HG03432 (cell line): ENCODE measurements at regions not wholly inside any gene's neighbourhood (a gene's known extent, or its start where the extent isn't known, plus 50 kb on each side); places are given as distances from the start of the nearest gene placed in this dataset.
"Not testable (repeated sequence)": the region's sequence is repeated elsewhere in the genome, so short reads cannot be mapped to it uniquely, and the experiment has no call there.

Source experiments
- ATAC-seq: cut with Tn5 transposase; IDR thresholded peaks from one replicate; pipeline ENCODE4 v1.9.1; 2021; ENCODE audit warnings: mild to moderate bottlenecking, moderate library complexity; ENCODE audit not compliant: unreplicated experiment

DNA sequence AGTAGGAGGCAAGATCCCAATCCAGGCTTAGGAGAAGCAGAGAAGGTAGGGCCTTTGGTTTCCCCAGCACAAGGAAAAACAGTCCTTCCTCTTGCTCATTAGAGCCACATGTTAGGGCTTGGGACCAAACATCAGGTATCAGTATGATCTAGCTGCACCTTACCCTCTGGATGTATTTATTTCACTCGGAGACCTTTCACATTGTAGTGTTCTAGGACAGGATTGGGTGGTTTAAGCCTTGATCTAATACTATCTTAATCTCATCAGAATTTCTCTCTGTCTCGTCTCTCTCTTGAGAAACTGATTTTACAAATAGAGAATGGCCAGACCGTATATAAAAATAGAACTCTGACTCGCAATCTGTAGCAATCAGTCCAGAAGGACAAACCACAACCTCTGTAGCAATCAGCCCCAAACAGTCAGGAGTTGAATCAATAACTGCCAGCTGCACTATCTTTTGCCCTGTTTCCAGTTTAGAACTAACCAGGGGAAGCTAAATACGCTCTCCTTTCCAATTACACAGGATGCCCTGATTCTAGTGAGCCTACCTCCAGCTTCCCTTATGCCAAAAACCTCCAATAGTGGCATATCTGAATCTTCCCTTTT is 207.1 kb downstream of the TDRD15 start:
- ATAC-seq, result no peak

DNA sequence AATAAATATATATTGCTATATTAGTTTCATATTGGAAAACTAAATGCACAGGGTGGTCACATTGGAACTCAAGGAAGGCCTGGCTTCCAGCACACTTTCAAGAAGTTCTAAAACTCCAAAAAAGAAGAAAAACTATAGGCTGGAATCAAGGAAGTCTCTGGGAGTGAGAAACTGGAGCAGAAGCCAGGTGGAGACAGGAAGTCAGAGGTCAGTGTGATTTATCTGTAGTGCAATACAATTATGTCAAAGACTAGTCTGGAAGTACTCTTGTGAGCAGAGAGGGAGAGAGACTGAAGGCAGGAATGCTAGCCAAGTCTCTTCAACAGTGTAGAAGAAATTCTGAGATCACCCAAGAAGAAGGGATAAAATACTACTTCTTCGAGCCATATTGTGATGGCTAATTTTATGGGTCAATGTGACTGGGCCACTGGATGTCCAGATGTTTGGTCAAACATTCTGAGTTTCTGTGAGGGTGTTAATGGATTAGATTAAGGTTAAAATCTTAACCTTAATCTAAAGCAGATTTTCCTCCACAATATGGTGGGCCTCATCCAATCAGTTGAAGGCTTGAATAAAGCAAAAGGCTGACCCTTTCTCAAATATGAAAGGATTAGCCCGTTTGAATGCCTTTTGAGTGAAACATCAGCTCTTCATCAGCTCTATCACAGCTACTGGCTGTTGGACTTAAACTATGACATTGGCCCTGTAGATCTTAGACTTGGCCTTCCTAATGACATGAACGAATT is 208.0 kb downstream of the TDRD15 start:
- no peak for ATAC-seq

DNA sequence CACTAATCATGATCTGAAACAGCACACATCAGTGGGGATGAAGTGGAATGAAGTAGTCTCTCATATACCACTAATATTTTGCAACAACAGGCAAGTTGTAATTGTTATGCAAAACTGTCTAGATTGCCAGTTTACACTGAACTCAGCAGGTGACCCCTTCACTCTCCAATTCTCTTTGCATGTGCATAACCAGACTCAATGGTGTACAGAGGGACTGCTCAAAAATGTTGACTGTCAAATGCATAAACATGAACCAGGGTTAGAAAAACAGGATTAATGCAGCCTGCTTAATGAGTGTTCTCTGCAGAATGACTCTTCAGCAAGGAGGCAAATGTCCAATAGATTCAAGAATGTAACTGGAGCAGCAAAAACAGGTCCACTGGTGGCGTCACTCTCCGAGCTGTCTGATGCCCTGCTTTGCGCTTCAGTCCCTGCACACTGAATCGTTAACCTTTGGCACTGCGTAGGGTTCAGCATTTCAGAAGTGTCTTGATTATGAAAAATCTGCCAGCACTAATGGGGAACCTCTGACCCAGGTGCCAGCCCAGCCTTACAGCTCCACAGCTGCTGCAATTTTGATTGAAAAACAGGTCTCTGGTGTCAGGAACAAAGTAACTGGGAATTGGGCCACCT is 209.3 kb downstream of the TDRD15 start:
- ATAC-seq, result no peak

DNA sequence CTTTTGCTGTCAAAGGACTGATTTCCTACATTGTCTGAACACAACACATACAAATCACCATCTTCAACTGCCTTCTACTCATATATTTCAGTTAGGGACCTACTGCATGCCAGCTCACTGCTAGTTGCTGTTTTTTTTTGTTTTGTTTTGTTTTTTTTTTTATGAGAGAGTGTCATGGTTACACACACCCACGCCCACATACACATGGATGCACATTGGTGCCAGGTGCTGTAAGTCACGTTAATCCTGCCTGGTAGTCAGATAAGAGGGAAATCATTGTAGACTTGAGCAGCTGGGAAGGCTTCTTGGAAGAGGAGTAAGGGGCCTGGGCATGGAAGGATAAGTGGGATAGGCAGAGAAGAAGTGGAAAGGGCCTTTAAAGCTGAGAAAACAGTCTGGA is 209.9 kb downstream of the TDRD15 start:
- no peak for ATAC-seq

DNA sequence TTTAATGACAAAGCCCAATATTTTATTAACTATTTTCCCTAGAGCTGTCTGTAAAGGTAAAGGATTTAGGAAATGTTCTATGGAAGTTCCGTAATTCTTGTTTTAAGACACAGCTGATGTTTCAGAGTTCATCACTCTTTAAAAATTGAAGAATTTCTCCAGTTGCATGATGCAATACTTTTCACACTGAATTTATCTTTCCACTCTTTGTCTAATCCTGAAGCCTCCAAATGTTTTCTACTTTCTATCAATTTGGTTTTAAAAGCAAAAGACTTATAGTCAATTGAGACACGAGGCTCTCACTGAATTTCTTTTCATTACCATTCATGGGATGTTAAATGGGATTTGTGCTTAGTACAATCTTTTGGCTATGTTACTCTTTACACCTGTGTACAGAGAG is 223.2 kb downstream of the TDRD15 start:
- ATAC-seq, result no peak

DNA sequence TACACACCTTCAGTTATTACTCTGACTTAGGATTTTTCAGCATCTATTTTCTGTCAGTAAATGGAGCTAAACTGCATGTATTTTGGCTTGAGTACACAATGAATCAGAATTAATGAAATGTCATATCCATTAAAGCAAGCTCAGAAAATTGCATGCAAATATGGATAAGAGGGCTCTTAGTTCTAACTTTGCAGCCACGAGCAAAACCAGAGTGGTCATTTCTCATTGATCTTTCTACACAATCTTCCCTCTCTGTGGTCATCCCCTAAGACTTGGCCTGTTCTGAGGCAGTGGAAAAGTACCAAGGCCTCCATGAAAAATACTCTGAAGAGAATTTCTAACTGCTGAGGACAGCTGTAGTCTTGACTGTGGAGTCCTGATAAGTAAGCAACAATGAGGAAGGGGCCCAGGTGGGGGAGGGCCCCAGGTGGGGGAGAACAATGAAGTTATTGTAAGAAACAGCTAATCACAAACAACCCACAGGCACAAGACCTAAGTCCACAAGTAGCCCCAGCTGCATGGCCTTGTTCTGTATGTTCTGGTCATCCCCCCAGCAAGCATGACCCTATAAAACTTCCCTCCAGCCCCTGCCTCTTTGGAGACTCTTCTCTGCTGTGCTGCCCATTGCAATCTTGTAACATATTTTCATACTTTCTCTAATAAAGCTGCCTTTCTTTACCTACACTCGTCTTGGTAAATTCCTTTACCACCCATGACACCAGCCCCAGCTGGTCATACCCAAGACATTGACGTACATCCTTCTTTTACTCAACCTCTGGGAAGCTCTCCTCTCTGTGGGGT is 230.3 kb downstream of the TDRD15 start:
- ATAC-seq, result no peak

DNA sequence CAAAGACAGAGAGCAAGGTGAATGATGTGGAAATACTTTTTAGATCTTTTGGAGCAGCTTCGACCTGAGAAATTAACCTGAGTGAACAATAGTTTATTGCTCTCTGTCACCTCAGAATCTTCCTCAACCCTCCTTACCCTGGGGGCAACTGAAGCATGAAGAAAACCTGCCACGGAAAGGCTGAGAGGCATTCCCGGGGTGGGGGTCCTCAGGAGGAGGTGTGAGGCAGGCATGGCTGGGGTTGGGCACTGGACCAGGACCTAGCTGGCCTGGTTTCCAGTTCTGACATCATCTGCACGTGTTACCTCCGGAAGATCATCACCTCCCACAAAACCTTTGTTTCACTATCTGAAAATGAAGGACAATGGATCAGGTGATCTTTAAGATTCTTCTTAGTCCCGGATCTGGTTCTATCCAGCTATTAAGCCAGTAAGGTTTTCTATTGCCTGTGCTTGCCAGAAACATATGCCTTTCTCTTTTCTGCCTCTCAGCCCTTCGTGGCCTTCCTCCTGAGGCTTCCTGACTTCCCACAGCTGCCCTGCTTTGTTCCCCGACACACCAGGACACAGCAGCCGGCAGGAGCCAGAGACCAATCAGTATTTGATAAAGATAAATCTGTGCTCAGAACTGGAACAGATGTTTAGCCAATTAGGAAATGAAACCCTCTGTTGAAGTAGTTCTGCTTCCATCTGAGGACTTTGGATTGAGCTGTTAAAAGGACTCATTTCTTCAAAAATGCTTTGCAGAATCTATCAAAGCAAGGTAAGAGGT is 232.5 kb downstream of the TDRD15 start:
- no peak for ATAC-seq

DNA sequence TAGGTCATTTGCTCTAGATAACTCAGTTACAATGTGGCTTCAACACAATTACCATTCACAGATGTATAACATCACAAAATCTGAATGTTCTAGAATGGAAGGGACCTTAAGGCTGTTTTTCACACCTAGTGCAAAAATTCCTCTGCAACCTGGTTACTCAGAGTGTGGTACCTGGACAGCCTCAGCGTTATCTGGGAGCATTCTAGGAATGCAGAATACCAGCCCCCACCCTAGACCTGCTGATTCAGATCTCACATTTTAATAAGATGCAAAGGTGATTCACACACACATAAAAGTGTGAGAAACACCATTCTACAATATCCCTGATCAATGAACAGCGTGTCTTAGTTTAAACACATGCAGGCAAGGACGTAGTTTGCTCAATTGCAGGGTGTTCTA is 233.1 kb downstream of the TDRD15 start:
- ATAC-seq, result no peak

DNA sequence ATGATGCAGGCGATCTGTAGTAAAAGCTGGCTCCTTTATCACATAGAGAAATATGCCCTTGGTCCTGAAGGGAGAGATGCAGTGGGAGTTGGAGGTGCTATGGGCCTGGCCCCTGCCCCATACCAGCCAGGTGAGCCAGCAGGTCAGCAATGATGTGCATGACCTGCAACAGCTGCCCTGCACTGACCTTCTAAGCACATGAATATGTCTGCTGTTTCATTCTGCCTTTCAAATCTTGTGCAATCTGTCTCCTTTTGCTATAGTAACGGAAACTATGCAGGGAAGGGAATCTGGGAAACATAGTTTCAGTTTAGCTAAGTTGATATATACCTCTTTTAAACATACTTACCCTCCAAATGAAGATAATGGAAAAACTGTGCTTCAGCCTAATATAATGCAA is 235.2 kb downstream of the TDRD15 start:
- no peak for ATAC-seq

DNA sequence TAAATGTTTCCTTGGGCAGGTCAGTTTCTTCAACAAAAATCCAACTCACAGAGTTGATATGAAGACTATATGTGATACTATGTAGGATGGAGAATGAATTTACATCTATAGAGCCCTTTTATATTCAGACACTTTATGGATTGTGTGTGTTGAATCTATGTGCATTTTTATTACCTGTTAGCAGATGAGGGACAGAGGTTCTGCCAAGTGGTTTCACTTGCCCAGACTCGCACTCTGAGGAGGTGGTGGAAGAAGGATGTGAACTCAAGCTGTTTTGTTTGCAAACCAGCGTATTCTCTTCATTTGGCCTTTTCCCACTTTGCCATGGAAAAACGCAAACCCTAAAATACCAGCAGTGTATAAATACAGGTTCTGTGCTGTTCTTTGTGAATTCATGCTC is 237.6 kb downstream of the TDRD15 start:
- ATAC-seq, result no peak

DNA sequence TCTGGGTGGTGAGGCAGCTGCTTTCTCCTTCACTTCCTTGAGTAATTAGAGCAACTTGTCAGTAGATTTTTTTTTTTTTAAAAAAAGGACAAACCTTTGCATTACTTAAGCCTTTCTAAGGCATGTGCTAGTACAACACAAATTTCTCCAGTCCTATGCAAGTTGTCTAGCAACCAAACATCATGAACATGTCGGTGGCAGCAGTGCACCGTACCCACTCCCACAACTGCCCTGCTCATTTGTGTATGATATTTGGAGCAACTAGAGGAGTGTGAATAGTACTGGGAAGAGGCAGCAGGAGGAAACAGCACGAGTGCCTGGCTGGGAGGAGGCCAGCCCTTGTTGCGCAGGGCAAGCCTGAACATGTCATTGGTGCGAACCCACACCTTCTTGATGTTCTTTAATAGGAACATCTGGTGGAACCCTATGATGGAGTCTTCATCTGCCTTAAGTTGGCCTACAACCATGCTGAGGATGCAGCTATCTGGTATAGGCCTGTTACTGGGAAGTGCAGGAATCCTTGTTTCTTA is 238.3 kb downstream of the TDRD15 start:
- ATAC-seq, result no peak

DNA sequence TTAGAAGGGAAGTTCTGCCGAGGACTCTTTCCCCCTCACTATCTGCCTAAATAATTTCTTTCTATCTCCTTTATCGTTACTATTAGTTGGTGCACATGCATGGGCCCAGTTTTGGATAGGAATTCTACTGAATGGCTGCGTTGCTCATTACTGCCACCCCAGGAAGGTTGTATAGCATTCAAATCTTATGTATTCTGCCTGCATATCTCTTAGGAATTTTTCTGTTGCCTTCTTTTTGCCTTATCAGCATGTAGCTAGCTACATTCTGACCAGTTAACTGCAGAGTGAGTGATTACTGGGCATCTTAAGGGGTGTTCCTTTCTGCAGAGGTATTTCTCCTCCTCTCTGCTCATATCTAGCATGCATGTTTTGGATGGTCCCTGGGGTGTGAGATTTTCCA is 239.6 kb downstream of the TDRD15 start:
- ATAC-seq, result no peak

DNA sequence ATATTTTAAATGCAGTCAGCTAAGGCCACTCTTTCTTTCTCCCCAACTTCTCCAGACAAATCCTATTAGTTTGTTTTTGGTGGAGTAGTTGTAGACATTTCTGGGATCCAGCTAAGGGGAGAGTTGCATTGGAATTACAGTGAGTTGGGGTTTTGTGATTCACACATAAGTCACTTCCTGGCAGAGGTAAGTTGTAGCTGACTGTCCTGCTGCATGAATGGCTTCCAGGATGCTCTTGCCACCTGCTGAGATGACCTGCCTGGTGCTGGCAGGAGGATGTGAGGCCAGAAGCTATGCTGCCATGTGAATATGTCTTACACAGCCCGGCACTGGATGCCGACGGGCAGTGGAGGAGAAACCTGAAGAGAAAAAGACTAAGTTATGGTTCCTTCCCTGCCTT is 243.7 kb downstream of the TDRD15 start:
- ATAC-seq, result no peak

DNA sequence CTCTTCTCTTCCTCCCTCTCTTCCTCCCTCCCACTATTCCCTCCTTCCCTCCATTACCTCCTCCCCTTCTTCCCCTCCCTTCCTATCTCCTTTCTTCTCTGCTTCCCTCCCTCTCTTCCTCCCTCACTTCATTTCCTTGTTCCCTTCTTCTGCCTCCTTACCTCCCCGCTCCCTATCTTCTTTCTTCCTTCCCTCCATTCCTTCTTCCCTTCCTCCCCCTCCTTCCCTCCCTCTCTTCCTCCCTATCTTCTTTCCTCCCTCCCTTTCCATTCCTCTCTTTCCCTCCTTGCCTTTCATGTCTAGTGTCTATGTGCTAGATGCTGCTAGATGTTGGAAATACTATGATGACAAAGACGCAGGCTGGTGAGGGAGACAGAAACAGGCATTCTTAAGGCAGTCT is 246.0 kb downstream of the TDRD15 start:
- ATAC-seq, result no peak

DNA sequence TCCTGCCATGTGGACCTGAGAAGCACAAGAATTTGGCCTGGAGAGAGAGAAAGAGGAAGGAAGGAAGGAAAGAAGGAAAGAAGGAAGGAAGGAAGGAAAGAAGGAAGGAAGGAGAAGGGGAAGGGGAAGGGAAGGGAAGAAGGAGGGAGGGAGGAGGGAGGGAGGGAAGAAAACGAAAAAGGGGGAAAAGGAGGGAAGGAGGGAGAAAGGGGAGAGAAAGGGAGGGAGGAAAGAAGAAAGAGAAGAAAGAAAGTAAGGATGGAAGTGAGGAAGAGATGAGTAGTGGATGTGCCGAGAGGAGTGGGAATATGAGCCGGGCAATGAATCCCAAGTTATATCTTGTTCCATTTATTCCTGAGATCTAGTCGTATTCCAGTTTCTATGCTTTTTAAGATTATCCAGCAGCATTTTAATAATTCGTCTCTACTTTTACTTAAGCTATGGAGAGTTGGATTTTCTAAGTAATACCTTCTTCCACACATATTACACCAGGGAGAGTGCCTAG is 247.8 kb downstream of the TDRD15 start:
- ATAC-seq, result no peak

DNA sequence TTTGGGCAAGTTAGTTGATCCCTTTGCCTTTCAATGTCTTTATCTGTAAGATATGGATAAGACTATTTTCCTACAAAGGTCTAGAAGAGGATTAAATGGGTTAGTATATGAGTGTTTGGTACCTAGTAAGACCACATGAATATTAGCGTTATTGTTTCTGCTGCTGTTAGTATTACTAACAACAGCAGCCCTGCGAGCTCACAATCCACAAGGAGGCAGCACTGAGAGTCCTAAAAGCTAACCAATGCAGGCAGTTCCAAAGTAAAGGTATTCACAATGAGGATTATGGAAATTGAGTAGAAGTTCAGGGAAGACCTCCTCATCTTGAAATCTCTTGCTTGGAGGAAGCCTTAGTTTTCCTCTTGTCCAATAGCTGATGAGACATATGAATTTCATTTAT is 248.9 kb downstream of the TDRD15 start:
- no peak for ATAC-seq

DNA sequence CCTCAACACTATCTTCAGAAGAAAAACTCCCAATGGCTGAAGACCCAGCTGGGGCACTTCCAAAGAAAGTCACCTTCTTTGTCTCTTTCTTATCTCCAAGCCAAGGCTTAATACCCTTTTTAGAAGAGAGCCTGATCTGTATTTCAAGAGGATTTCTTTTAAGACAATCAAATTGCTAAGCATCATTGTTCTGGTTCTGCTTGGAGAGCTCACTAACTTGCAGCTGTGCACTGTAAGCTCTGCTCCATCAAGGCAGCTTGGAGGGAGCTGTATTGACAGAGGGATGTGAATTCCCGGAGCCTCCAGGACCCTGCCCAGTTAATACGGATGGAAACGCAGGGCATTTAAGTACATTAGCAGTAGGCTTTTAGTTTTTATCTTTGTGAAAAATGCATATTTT is 253.1 kb downstream of the TDRD15 start:
- no peak for ATAC-seq

DNA sequence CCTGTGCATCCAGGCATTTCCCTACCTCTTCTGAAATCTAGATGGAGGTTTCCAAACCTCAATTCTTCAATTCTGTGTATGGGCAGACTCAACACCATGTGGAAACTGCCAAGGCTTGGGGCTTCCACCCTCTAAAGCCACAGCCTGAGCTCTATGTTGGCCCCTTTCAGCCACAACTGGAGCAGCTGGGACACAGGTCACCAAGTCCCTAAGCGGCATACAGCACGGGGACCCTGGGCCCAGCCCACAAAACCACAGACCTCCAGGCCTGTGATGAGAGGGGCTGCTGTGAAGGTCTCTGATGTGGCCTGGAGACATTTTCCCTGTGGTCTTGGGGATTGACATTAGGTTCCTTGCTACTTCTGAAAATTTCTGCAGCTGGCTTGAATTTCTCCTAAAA is 255.4 kb downstream of the TDRD15 start:
- no peak for ATAC-seq

DNA sequence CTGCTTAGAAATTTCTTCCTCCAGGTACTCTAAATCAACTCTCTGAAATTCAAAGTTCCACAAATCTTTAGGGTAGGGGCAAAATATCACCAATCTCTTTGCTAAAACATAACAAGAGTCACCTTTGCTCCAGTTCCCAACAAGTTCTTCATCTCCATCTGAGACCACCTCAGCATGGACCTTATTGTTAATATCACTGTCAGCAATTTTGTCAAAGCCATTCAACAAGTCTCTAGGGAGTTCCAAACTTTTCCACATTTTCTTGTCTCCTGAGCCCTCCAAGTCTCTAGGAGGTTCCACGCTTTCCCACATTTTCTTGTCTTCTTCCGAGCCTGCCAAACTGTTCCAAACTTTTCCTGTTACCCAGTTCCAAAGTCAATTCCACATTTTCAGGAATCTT is 255.9 kb downstream of the TDRD15 start:
- ATAC-seq, result not testable (repeated sequence)

DNA sequence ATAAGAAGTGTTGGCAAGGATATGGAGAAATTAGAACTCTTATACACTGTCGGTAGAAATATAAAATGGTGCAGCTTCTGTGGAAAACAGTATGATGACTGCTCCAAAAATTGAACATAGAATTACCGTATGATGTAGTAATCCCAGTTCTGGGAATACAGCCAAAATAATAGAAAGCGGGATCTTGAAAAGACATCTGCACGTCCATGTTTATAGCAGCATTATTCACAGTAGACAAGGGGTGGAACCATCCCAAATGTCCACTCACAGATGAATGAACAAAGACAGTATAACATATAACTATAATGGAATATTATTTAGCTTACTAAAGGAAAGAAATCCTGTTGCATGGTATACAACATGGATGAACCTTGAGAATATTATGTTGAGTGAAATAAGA is 257.7 kb downstream of the TDRD15 start:
- no peak for ATAC-seq
